Erythroblast (primary cell): ENCODE measurements at regions not wholly inside any gene's neighbourhood (a gene's known extent, or its start where the extent isn't known, plus 50 kb on each side); places are given as distances from the start of the nearest gene placed in this dataset.

ENCODE experiments used
- DNase-seq, 2 experiments: peaks; one replicate each; lab custom pipeline; 2025; lab: John Stamatoyannopoulos, UW
- GATA1 ChIP-seq: IDR thresholded peaks from 2 replicates; pipeline ENCODE4 v1.6.1; 2011; ENCODE audit warnings: low read depth, mild to moderate bottlenecking, control low read depth, low read length, moderate library complexity
- POLR2A ChIP-seq: IDR thresholded peaks from 2 replicates; pipeline ENCODE4 v1.6.1; 2011; ENCODE audit warnings: mild to moderate bottlenecking, low read length

DNA sequence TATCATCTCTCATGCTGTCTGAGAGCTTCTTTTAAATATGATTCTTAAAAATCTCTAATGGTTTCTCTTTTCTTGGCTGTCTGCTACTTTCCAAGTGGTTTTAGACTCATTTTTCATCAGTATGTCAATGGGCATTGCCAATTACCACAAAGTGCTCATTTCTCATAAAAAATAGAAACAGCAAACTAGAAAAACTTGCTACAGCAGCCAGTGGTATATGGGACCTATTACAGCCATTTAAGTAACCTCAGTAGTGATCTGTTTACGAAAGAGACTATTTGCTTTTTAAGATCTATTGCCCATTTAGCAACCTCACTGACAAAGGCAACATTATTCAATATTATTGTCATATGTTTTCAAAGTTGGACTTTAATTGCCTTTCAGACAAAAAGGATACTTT, 207.1 kb upstream of the RHOBTB1 start:
- TF ChIP-seq POLR2A (no peak), GATA1 (no peak)
- no peak for DNase-seq

DNA sequence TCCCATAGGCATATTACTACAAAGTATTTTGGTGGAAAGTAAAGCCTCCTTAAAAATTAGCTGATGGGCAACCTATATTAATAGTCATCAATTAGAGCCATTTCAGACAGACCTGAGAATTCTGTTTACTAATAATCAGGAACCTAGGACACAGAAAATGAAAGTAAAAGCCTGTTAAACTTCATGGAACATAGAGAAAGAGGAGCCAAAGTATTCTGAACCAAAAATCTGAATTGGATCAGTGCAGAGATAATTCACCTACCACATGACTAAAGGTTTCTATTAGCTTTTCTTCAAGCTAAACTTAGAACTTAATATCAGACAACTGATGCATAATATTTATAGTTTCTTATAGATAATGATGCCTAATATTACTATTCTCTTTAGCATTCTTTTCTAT, 204.5 kb upstream of the RHOBTB1 start:
- no peak for TF ChIP-seq GATA1
- no peak for TF ChIP-seq POLR2A
- DNase-seq, result no peak

DNA sequence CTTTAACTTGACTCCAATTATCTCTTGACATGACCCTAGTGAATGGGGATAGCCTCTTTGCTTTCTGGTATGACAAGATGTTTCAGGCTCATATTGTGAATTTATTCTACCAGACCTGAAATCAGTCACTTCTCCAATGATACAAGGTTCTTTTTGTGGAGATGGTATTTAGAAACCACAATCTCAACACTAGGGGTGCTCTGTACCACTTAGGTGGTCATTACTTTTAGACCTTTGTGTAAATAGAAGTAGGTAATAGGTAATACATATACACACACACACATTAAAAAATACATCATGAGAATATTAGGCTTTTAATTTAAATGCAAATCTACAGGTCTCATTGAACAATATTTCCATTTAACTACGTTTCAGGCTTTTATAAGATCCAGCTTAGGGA, 199.0 kb upstream of the RHOBTB1 start:
- TF ChIP-seq GATA1 (no peak), POLR2A (no peak)
- no peak for DNase-seq

DNA sequence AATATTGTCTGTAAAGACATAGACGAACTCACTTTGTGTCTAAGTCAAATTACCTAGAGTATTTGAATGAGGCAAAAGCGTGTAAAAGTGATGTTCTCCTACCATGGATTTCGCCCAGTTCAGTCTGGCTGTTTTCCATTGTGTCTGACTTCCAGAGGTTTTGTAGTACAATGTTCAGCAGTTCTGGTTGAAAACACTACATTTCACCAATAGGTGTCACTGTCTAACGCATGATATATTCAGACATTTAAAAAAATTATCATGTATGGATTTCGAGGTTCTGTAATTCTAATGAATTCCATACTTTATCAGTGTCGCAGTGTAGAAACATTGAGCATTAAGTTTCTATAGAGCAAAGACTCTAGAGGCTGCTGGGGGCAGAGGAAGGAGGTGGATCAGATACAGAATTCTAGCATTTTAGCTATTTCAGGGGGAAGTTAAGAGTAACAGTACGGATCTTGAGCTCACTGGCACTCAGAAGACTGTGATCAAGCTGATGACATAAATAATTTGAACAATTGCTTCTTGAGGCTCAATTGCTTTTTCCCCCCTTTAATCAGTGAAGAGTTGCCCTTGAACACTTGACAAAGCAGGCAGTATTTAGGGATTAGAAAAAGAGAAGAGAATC, 196.9 kb upstream of the RHOBTB1 start:
- peak; percentile 18 to 38 for DNase-seq
- TF ChIP-seq POLR2A (no peak), GATA1 (no peak)

DNA sequence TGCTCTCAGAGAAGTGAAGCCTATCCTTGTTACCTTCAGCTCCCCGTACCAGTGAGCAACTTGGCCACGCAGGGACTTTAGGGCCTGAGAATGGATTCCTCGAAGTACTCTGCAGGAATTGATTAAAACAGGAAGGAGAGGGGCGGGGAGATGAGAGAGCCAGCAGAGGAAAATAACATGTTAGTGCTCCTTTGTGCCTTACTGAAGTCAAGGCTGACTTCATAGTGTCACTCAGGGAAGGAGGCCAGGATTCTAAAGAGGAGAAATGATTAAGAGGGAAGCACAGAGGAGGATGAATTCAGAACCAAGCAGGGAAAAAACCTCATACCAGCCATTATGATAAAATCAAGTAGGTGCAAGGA, 195.6 kb upstream of the RHOBTB1 start:
- DNase-seq, result no peak
- TF ChIP-seq POLR2A (no peak), GATA1 (no peak)

DNA sequence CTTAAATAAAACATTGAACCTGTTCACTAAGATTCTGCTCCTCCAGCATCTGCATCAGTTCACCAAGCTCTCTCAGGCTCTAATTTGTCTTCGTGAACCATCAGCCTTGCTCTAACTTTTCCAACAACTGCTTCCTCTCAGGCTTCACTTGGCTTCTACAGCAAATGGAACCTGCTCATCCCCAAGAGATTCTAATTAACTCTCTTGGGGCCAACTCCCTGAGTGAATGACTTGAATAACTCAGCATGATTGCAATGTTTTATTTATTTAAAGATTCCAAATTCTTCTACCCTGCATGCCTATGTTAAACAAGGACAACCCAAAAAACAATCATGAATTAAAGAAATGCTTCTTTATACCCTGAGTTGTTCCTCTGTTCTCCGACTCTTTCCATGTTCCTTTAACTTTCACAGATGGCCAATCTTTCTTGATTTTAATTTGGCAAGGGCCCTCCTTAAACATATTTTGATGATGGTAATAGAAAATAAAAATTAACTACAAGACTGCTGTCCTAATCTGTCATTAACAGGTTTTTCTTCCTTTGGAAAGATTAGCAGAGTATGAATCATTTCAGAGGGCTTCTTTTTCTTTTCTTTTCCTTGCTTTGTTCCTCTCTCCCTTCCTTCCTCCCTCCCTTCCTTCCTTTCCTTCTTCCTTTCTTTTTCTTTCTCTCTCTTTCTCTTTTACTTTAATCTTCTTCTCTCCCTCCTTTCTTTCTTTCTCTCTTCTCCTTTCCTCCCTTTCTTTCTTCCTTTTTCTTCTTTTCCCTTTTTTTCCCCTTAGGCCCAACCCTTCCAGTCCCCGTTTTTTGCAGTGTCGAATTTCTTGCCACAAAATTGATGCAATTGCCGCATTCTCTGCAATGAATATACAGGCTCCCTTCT, 195.0 kb upstream of the RHOBTB1 start:
- TF ChIP-seq POLR2A (no peak), GATA1 (no peak)

DNA sequence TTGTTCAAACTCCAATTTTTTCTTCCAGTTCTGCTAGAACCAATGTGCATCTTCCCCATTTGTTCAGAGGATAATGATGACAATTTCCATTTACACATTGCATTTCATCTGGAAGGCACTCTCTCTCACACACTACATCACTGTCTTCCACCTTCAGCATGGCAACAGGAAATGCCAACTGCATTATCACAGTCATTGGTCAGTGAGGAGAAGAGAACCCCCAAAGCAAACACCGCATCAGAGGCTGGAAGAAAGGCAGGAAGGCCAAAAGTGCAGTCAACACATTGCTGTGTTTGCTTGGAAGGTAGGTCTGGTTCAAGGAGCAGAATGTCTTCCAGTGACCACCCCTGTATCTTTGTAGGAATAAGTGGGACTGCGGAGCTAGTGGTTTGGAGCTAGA, 192.2 kb upstream of the RHOBTB1 start:
- no peak for DNase-seq
- TF ChIP-seq POLR2A (no peak), GATA1 (no peak)

More for the DNA sequence above, 195.0 kb upstream of the RHOBTB1 start:
- no peak for DNase-seq

DNA sequence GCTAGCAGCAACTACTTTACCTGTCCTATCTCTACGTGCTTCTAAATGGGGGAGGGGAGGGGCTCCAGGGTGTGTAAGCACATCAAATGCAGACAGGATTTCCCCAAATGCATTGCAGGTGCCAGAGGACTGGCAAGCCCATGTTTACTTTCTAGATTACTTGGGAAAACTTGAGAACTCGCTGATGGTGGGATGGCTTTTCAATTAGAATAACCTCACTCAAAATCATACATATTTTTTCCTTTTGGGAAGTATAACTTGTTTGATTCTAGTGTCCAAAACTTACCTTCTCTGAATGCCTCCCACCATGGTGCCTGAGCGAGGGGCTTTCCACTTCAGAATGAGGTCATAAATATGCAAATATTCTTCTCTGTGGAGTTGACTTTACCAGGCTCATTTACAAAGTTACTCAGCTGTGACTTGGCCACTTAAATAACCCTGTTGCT, 191.3 kb upstream of the RHOBTB1 start:
- DNase-seq, result no peak
- TF ChIP-seq GATA1 (no peak), POLR2A (no peak)

DNA sequence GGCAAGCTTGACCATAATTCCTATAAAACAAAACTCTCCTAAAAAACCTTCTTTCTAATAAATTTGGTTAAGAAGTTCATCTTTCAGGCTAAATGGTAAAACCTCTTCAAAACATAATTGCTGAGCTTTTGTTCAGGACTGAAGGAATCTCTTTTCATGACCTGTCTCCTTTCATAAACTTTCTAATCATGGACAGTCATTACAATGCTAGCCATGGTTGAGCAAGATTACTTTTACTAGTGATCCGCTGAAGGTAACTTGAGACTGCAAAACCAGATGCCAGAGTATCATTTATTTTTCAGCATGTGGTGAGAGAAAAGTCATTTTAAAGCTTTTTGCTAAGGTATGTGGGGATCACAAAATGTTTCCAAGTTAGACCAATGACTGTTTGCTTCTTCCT, 186.4 kb upstream of the RHOBTB1 start:
- TF ChIP-seq GATA1 (no peak), POLR2A (no peak)
- no peak for DNase-seq

DNA sequence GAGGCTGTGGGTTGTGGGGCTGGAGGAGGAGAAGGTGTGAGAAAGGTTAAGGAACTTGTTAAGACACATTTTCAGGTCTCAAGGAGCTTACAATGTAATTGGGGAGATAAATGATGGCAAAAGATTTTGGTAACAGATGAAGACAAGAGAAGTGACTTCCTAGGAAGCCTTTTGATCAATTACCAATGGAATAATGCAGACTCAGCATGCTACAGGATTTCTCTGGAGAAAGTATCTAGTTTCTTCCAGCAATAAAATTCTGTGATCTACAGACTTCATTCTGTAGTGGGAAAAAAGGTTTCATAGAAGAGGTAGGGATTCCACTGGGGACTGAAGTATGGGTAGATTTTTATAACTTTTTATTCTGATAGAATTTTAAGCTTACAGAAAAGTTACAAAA, 184.2 kb upstream of the RHOBTB1 start:
- no peak for DNase-seq
- TF ChIP-seq GATA1 (no peak), POLR2A (no peak)

DNA sequence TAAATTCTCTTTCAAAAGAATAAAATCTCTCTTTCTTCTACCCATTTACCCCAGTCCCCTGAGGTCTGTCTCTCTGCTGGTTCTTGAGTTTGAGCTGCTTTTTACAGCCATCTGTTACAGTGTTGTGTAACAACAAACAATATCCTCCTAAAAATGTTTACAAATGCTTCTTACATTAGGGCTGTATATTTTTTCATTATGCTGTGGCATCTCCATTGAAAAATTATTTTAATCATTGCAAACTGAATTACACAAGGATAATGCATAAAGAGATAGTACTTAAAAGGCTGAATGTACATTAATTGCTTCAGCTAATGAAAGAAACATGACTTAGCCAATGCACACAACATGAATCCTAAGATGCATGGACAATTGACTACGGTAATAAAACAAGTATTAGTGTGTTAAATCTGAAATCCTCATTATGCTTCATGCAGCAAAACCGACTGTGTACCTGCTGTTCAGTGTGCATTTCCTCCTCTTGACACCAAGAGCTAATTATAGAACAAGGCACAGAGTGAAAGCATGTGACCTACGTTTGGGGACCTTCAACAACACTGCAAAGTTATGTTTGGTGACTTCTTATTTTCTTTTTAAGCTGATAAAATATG, 181.7 kb upstream of the RHOBTB1 start:
- DNase-seq, result no peak
- TF ChIP-seq GATA1, result no peak
- no peak for TF ChIP-seq POLR2A

DNA sequence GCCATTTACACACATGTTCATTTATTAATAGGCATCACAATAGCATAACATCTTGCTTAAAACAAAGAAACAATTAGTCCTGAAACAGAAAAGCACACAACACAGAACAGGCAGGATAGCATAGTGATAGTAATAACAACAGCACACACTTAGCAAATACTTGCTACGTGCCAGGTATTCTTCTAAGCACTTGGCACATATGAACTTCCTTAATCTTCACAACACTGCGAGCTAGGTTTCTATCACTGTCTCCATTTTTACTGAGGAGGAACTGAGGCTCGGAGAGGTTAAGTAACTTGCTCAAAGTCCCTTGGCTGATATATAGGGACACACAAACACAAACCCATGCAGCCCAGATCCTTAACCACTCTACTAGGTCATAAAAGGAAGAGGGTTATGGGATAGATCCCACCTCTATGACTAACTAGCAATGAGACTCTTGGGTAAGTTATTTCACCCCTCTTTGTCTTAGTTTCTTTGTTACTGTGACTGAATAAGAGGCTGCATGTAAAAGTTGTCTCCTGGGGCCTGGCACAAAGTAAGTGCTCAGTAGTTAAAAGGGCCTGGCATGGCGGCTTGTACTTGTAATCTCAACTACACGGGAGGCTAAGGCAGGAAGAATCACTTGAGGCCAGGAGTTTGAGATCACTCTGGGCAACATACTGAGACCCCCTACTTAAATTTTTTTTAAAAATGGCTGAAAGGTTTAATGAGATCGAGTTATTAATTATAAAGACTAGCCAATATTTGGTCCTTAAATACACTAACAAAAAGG, 181.0 kb upstream of the RHOBTB1 start:
- DNase-seq, result no peak
- TF ChIP-seq GATA1, result no peak
- no peak for TF ChIP-seq POLR2A

DNA sequence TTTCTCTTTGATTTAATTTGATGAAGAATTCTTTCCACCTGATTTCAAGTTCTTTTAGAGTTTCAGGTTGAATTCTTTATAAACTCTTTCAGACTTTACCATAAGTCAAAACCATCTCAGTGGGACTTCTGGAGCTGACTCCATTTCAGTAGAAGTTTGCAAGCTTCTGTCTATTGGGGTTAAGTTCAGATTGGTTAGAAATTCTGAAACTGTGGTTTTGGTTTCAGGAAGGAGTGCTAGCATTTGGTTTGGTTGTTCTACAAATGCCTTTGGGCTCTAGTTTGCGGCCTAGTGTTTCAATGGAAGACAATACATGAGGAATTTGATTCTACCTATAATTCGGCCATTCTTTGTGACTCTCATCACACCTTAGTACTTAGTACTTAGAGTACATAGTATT, 176.8 kb upstream of the RHOBTB1 start:
- DNase-seq, result no peak
- TF ChIP-seq POLR2A (no peak), GATA1 (no peak)
